Breast epithelium (tissue), 3 donors: ENCODE measurements at regions not wholly inside any gene's neighbourhood (a gene's known extent, or its start where the extent isn't known, plus 50 kb on each side); places are given as distances from the start of the nearest gene placed in this dataset.

Experiments used
- POLR2A ChIP-seq: fragments of 450-650 bp; IDR thresholded peaks from one replicate; pipeline ENCODE4 v1.6.1; 2016; ENCODE audit warnings: antibody characterized with exemption, mild to moderate bottlenecking, moderate library complexity
- TF ChIP-seq, protein P1 (sequence below), 3 donors: fragments of 450-650 bp; IDR thresholded peaks; one replicate each; pipeline ENCODE4 v1.5.1; 2016 to 2017; ENCODE audit warnings: antibody characterized with exemption in 3 of 3, mild to moderate bottlenecking in 3 of 3, moderate library complexity in 3 of 3

DNA sequence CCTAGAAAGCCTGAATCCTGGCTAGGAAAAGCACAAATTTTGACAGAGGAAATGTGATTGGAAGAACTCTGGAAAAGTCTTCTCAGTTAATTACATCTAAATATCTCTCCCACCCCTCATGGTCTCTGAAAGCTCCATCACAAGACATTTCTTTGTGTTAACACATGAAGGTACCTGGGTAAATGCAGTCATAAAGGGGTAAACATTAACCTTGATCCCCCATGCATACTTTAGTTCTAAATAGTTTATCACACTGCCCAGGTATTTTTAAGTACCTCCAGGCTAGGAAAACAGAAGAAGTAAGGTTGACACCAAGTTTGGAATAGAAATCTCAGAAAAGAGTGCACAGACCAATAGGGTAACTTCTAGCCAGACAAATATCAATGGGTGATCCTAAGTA lies 334.5 kb downstream of the PIK3R1 start:
- TF ChIP-seq, protein P1, sequence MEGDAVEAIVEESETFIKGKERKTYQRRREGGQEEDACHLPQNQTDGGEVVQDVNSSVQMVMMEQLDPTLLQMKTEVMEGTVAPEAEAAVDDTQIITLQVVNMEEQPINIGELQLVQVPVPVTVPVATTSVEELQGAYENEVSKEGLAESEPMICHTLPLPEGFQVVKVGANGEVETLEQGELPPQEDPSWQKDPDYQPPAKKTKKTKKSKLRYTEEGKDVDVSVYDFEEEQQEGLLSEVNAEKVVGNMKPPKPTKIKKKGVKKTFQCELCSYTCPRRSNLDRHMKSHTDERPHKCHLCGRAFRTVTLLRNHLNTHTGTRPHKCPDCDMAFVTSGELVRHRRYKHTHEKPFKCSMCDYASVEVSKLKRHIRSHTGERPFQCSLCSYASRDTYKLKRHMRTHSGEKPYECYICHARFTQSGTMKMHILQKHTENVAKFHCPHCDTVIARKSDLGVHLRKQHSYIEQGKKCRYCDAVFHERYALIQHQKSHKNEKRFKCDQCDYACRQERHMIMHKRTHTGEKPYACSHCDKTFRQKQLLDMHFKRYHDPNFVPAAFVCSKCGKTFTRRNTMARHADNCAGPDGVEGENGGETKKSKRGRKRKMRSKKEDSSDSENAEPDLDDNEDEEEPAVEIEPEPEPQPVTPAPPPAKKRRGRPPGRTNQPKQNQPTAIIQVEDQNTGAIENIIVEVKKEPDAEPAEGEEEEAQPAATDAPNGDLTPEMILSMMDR (IDR thresholded peaks at IDR 0.05): no peak
- TF ChIP-seq POLR2A: no peak
